ENCODE measurements at regions not wholly inside any gene's neighbourhood (a gene's known extent, or its start where the extent isn't known, plus 50 kb on each side); places are given as distances from the start of the nearest gene placed in this dataset.

DNA sequence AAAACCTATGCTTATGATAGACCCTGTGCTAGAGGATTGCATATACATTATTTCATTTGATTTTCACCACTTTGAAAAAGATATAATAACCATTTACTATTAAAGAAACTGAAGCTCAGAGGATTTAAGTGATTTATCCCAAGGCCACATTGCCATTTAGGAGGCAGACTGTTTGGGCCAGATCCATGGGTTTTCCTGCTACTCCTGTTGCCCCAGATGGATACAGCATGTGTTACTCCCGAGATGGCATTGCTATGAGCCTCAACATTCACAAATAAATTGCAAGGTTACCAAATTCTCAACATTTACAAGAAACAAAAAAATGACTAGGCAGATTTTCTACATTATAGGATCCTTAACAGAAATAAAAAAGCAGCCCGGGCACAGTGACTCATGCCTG, 322.1 kb upstream of the SOX9 start:
- no peak for TF ChIP-seq CTCF (IDR thresholded peaks at IDR 0.05)
- no peak for TF ChIP-seq POLR2AphosphoS5 (IDR thresholded peaks at IDR 0.05)
- TF ChIP-seq EP300 (IDR thresholded peaks at IDR 0.05) = no peak

Data from stomach (tissue), 4 donors.